Sigmoid colon (tissue), 6 donors: ENCODE measurements at regions not wholly inside any gene's neighbourhood (a gene's known extent, or its start where the extent isn't known, plus 50 kb on each side); places are given as distances from the start of the nearest gene placed in this dataset.

Experiments used
- DNase-seq: peaks from one replicate; pipeline ENCODE4 v3.0.0-alpha.2; 2019
- H3K27ac ChIP-seq, 4 donors: fragments of 200-600 bp; sonication (generic); one replicate each; pipeline ENCODE4 v1.5.1; 2016 to 2019; ENCODE audit warnings: mild to moderate bottlenecking in 1 of 4
- H3K27me3 ChIP-seq, 3 donors: fragments of 200-600 bp; sonication (generic); one replicate each; pipeline ENCODE4 v1.5.1; 2019; ENCODE audit warnings: mild to moderate bottlenecking in 1 of 3
- H3K36me3 ChIP-seq, 4 donors: fragments of 200-600 bp; sonication (generic); one replicate each; pipeline ENCODE4 v1.5.1; 2016 to 2019
- H3K4me1 ChIP-seq, 4 donors: fragments of 200-600 bp; sonication (generic); one replicate each; pipeline ENCODE4 v1.5.1; 2017 to 2019
- H3K4me3 ChIP-seq, 4 donors: fragments of 200-600 bp; sonication (generic); one replicate each; pipeline ENCODE4 v1.5.1; 2017 to 2019; ENCODE audit warnings: mild to moderate bottlenecking in 2 of 4, moderate library complexity in 1 of 4
- H3K9me3 ChIP-seq, 4 donors: fragments of 200-600 bp in 3 of 4; sonication (generic) in 3 of 4; one replicate each; pipeline versions ENCODE4 v1.5.1 to v1.6.1; 2013 to 2019
- CTCF ChIP-seq, 4 experiments: fragments of 450-650 bp in 3 of 4; fragments of 200-600 bp in 1 of 4; IDR thresholded peaks; one replicate each; pipeline ENCODE4 v1.5.1; 2016 to 2019; ENCODE audit warnings: antibody characterized with exemption in 4 of 4, mild to moderate bottlenecking in 3 of 4, moderate library complexity in 2 of 4
- EP300 ChIP-seq, 4 donors: sonication (generic); formaldehyde crosslinking; IDR thresholded peaks; one replicate each; pipeline ENCODE4 v1.6.1; 2017; ENCODE audit warnings: antibody characterized with exemption in 4 of 4
- POLR2A ChIP-seq, 2 donors: fragments of 450-650 bp; IDR thresholded peaks; one replicate each; pipeline ENCODE4 v1.6.1; 2016; ENCODE audit warnings: antibody characterized with exemption in 2 of 2, mild to moderate bottlenecking in 2 of 2, moderate library complexity in 2 of 2
- POLR2AphosphoS5 ChIP-seq, 4 donors: sonication (generic); formaldehyde crosslinking; IDR thresholded peaks; one replicate each; pipeline ENCODE4 v1.6.1; 2017; ENCODE audit warnings: antibody characterized with exemption in 4 of 4
- whole genome bisulfite sequencing, 2 donors: extraction: QIAGEN DNeasy Blood & Tissue Kit; methylation state at CpG; one replicate each; pipeline ENCODE4 v1.1.7; 2013; 5-methylcytosine and 5-hydroxymethylcytosine counted together
- intact Hi-C: fragments of 100-400 bp; cut with DNase I; formaldehyde crosslinking; loops from one replicate; pipeline ENCODE4 v1.15.1; 2023
- donor health status: healthy with polysubstance abuse.
- donor health status: healthy.

GRCh38 chr4:45732161-45732560, 391.7 kb downstream of the GABRG1 start:
- 72 to 76% methylated on average over 1 of the region's 1 CpG for WGBS, 2 donors
- Histone ChIP-seq H3K9me3 (no peaks in the 10 kb centered on the region), H3K4me1 (no peaks in the 10 kb centered on the region), H3K27ac (no peak overlapping the region), H3K4me3 (no peak overlapping the region), H3K27me3 (no peaks in the 10 kb centered on the region), H3K36me3 (no peaks in the 10 kb centered on the region)
- DNase-seq = no peak
- intact Hi-C loops = no loop called here
- TF ChIP-seq POLR2A (IDR thresholded peaks at IDR 0.05) = no peak
- TF ChIP-seq CTCF (IDR thresholded peaks at IDR 0.05) = no peak
- TF ChIP-seq POLR2AphosphoS5 (IDR thresholded peaks at IDR 0.05) = no peak
- TF ChIP-seq EP300 (IDR thresholded peaks at IDR 0.05) = no peak

DNA sequence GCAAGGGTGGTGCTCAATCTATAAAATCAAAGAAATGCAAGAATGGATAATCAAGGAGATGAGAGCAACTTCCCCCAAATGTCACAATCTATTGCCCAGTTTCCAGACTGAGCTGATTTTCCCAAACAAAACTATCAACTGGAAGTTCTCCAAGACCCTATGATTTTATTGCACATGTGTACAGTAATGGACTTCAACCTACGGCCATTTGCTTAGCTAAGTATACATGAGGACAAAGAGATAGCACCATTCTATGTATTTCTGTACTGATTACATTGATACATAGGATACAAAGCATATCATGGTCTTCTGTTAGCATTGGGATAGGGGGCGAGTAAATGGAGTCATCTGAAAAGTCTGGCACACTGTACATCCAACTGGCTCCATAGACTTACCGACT, 407.8 kb downstream of the GABRG1 start:
- 51 to 66% methylated on average over 3 of the region's 3 CpGs for WGBS, 2 donors
- Histone ChIP-seq H3K27ac (no peak overlapping the region), H3K27me3 (no peaks in the 10 kb centered on the region), H3K9me3 (no peaks in the 10 kb centered on the region), H3K36me3 (no peaks in the 10 kb centered on the region), H3K4me3 (no peak overlapping the region), H3K4me1 (no peaks in the 10 kb centered on the region)
- intact Hi-C loops = no loop called here
- no peak for TF ChIP-seq POLR2A (IDR thresholded peaks at IDR 0.05)
- no peak for TF ChIP-seq EP300 (IDR thresholded peaks at IDR 0.05)
- no peak for TF ChIP-seq POLR2AphosphoS5 (IDR thresholded peaks at IDR 0.05)
- TF ChIP-seq CTCF (IDR thresholded peaks at IDR 0.05) = no peak
- DNase-seq = no peak

GRCh38 chr4:45713996-45714395, 409.9 kb downstream of the GABRG1 start:
- Histone ChIP-seq H3K9me3 (no peaks in the 10 kb centered on the region), H3K36me3 (no peaks in the 10 kb centered on the region), H3K4me1 (no peaks in the 10 kb centered on the region), H3K4me3 (no peak overlapping the region), H3K27ac (no peak overlapping the region), H3K27me3 (no peaks in the 10 kb centered on the region)
- 65 to 79% methylated on average over 1 of the region's 1 CpG for WGBS, 2 donors
- DNase-seq = no peak
- intact Hi-C loops = no loop called here
- TF ChIP-seq POLR2AphosphoS5 (IDR thresholded peaks at IDR 0.05) (no peak), POLR2A (IDR thresholded peaks at IDR 0.05) (no peak), EP300 (IDR thresholded peaks at IDR 0.05) (no peak), CTCF (IDR thresholded peaks at IDR 0.05) (no peak)

GRCh38 chr4:45701621-45702020, 422.2 kb downstream of the GABRG1 start:
- DNase-seq = no peak
- H3K36me3 ChIP-seq = no peaks in the 10 kb centered on the region
- WGBS, 2 donors = 77 to 80% methylated on average over 2 of the region's 2 CpGs
- no peaks in the 10 kb centered on the region for H3K27me3 ChIP-seq
- intact Hi-C loops = no loop called here
- H3K9me3 ChIP-seq = no peaks in the 10 kb centered on the region
- TF ChIP-seq POLR2AphosphoS5 (IDR thresholded peaks at IDR 0.05) = no peak
- TF ChIP-seq EP300 (IDR thresholded peaks at IDR 0.05) = no peak
- no peak for TF ChIP-seq CTCF (IDR thresholded peaks at IDR 0.05)
- no peak for TF ChIP-seq POLR2A (IDR thresholded peaks at IDR 0.05)
- no peaks in the 10 kb centered on the region for H3K4me1 ChIP-seq
- no peak overlapping the region for H3K27ac ChIP-seq
- H3K4me3 ChIP-seq = no peak overlapping the region

DNA sequence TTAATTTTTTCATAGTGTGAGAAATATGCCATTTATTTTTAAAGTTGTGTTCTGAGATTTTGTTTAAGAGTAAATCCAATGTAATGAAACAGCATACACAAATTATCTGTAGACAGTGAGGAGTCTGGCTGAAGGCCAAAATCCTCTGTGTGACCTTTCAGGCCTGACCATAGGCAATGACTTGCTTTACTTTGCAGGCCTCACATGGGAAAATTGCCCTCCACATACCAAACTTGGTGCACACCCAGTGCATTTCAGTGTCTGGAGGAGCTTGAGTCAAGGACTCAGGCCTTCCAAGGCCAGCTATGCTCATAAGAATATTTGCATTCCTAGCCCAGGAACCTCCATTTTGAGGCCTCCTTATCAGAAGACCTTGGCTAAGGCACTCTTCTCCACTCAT, 430.1 kb downstream of the GABRG1 start:
- Histone ChIP-seq H3K9me3 (no peaks in the 10 kb centered on the region), H3K4me1 (no peaks in the 10 kb centered on the region), H3K27me3 (no peaks in the 10 kb centered on the region), H3K36me3 (no peaks in the 10 kb centered on the region), H3K4me3 (no peak overlapping the region), H3K27ac (no peak overlapping the region)
- TF ChIP-seq POLR2A (IDR thresholded peaks at IDR 0.05) (no peak), CTCF (IDR thresholded peaks at IDR 0.05) (no peak), POLR2AphosphoS5 (IDR thresholded peaks at IDR 0.05) (no peak), EP300 (IDR thresholded peaks at IDR 0.05) (no peak)
- intact Hi-C loops = no loop called here
- no peak for DNase-seq
